Spleen (tissue), 11 donors: ENCODE measurements at regions not wholly inside any gene's neighbourhood (a gene's known extent, or its start where the extent isn't known, plus 50 kb on each side); places are given as distances from the start of the nearest gene placed in this dataset.
"Not testable (repeated sequence)": the region's sequence is repeated elsewhere in the genome, so short reads cannot be mapped to it uniquely, and the experiment has no call there.

Experiments
- DNase-seq: peaks from one replicate; pipeline ENCODE4 v3.0.0-alpha.2; 2020
- H3K27ac ChIP-seq, 8 donors: fragments of 200-600 bp; sonication (generic) in 7 of 8; 1 replicate in 4 of 8; 2 replicates in 4 of 8; pipeline versions ENCODE4 v1.5.0 to v1.8.0; 2016 to 2021; ENCODE audit warnings: inconsistent platforms in 4 of 8, mild to moderate bottlenecking in 4 of 8, moderate library complexity in 1 of 8
- H3K27me3 ChIP-seq, 7 donors: fragments of 200-600 bp; sonication (generic) in 6 of 7; replicated peaks in 1 of 7; 1 replicate in 4 of 7; 2 replicates in 3 of 7; pipeline versions ENCODE4 v1.5.0 to v1.8.0; 2016 to 2021; ENCODE audit warnings: inconsistent platforms in 3 of 7, mild to moderate bottlenecking in 1 of 7
- H3K36me3 ChIP-seq, 6 donors: fragments of 200-600 bp; sonication (generic) in 5 of 6; 1 replicate in 4 of 6; 2 replicates in 2 of 6; pipeline versions ENCODE4 v1.5.0 to v1.8.0; 2016 to 2021; ENCODE audit warnings: inconsistent platforms in 2 of 6
- H3K4me1 ChIP-seq, 6 donors: fragments of 200-600 bp; sonication (generic) in 5 of 6; 1 replicate in 3 of 6; 2 replicates in 3 of 6; pipeline versions ENCODE4 v1.5.0 to v1.8.0; 2016 to 2021; ENCODE audit warnings: inconsistent platforms in 3 of 6
- H3K4me3 ChIP-seq, 8 donors: fragments of 200-600 bp; sonication (generic) in 7 of 8; 1 replicate in 4 of 8; 2 replicates in 4 of 8; pipeline versions ENCODE4 v1.5.0 to v1.8.0; 2016 to 2021; ENCODE audit warnings: inconsistent platforms in 4 of 8, mild to moderate bottlenecking in 4 of 8, moderate library complexity in 2 of 8
- H3K9me3 ChIP-seq, 8 donors: fragments of 200-600 bp; sonication (generic) in 7 of 8; 1 replicate in 4 of 8; 2 replicates in 4 of 8; pipeline versions ENCODE4 v1.5.0 to v1.8.0; 2016 to 2021; ENCODE audit warnings: inconsistent platforms in 4 of 8
- CTCF ChIP-seq, 11 experiments: fragments of 200-600 bp in 7 of 11; fragments of 450-650 bp in 4 of 11; sonication (generic) in 4 of 11; IDR thresholded peaks in 8 of 11; conservative IDR thresholded peaks in 3 of 11; 1 replicate in 7 of 11; 2 replicates in 4 of 11; pipeline versions ENCODE4 v1.4.0 to v1.8.0; 2016 to 2021; ENCODE audit warnings: antibody characterized with exemption in 11 of 11, inconsistent platforms in 4 of 11, mild to moderate bottlenecking in 1 of 11
- POLR2A ChIP-seq, 3 donors: fragments of 450-650 bp; IDR thresholded peaks; one replicate each; pipeline ENCODE4 v1.5.1; 2017; ENCODE audit warnings: antibody characterized with exemption in 3 of 3, mild to moderate bottlenecking in 1 of 3
- POLR2AphosphoS5 ChIP-seq, 3 donors: sonication (generic); formaldehyde crosslinking; IDR thresholded peaks; one replicate each; pipeline ENCODE4 v1.5.1; 2017; ENCODE audit warnings: antibody characterized with exemption in 3 of 3
- WGBS, 5 donors: extraction: QIAGEN DNeasy Blood & Tissue Kit in 3 of 5; methylation state at CpG; one replicate each; pipeline versions ENCODE4 v1.1.5 to v1.1.7; 2013 to 2018; 5-methylcytosine and 5-hydroxymethylcytosine counted together
- intact Hi-C: fragments of 100-400 bp; cut with DNase I; formaldehyde crosslinking; loops from one replicate; pipeline ENCODE4 v1.15.0; 2023; ENCODE audit warnings: low total_unique reads
- donor health status: healthy with polysubstance abuse.
- donor health status: DM: no; HTN: no; CAD: no; lungs with moderate emphysema.
- donor health status: DM: no; HTN: no; CAD: no.
- donor health status: Bipolar disorder and iron deficiency.
- donor health status: healthy.
- donor health status: DM: no; HTN: no; CAD: no.
- donor health status: DM: yes; HTN: yes; CAD: no.

GRCh38 chrX:40947276-40947675 lies 138.0 kb upstream of the USP9X start:
- peaks cover 0 to 12% (median under 1%) of the 10 kb centered on the region in 6 donors for H3K4me1 ChIP-seq
- H3K4me3 ChIP-seq: no peak overlapping the region
- no peak overlapping the region for H3K27ac ChIP-seq
- no peaks in the 10 kb centered on the region for H3K9me3 ChIP-seq
- intact Hi-C loops: no loop called here
- DNase-seq: no peak
- H3K36me3 ChIP-seq: no peaks in the 10 kb centered on the region
- no peaks in the 10 kb centered on the region for H3K27me3 ChIP-seq
- TF ChIP-seq CTCF (IDR thresholded peaks at IDR 0.05 in 8 of 11, conservative IDR thresholded peaks at IDR 0.05 in 3 of 11): no peak
- no peak for TF ChIP-seq POLR2AphosphoS5 (IDR thresholded peaks at IDR 0.05)
- TF ChIP-seq POLR2A (IDR thresholded peaks at IDR 0.05): no peak
- WGBS, 5 donors: 72 to 92% (median 79%) methylated on average over 3 of the region's 3 CpGs

GRCh38 chrX:40949071-40949470 lies 136.2 kb upstream of the USP9X start:
- no peak for DNase-seq
- intact Hi-C loops: no loop called here
- Histone ChIP-seq H3K36me3 (no peaks in the 10 kb centered on the region), H3K4me3 (no peak overlapping the region), H3K27ac (no peak overlapping the region), H3K27me3 (no peaks in the 10 kb centered on the region), H3K9me3 (no peaks in the 10 kb centered on the region), H3K4me1 (peaks cover 0 to 30% (median 7%) of the 10 kb centered on the region in 6 donors)
- TF ChIP-seq POLR2AphosphoS5 (IDR thresholded peaks at IDR 0.05): no peak
- no peak for TF ChIP-seq POLR2A (IDR thresholded peaks at IDR 0.05)
- TF ChIP-seq CTCF (IDR thresholded peaks at IDR 0.05 in 8 of 11, conservative IDR thresholded peaks at IDR 0.05 in 3 of 11): no peak
- WGBS, 5 donors: 77 to 86% (median 83%) methylated on average over 7 of the region's 7 CpGs

GRCh38 chrX:40950546-40950945 lies 134.7 kb upstream of the USP9X start:
- H3K4me3 ChIP-seq: no peak overlapping the region
- intact Hi-C loops: no loop called here
- 45 to 100% (median 80%) methylated on average over 1 of the region's 1 CpG for WGBS, 5 donors
- DNase-seq: no peak
- no peaks in the 10 kb centered on the region for H3K9me3 ChIP-seq
- H3K4me1 ChIP-seq: peaks cover 0 to 24% (median 7%) of the 10 kb centered on the region in 6 donors
- TF ChIP-seq CTCF (IDR thresholded peaks at IDR 0.05 in 8 of 11, conservative IDR thresholded peaks at IDR 0.05 in 3 of 11) (no peak), POLR2AphosphoS5 (IDR thresholded peaks at IDR 0.05) (no peak), POLR2A (IDR thresholded peaks at IDR 0.05) (no peak)
- H3K27ac ChIP-seq: no peak overlapping the region
- H3K27me3 ChIP-seq: no peaks in the 10 kb centered on the region
- no peaks in the 10 kb centered on the region for H3K36me3 ChIP-seq

- H3K36me3 ChIP-seq, H3K9me3 ChIP-seq, intact Hi-C loops, H3K27me3 ChIP-seq, H3K27ac ChIP-seq, H3K4me3 ChIP-seq, DNase-seq: not testable (repeated sequence)
- peaks cover 0 to 20% (median 7%) of the 10 kb centered on the region in 6 donors for H3K4me1 ChIP-seq
- WGBS, 5 donors: 74 to 92% (median 80%) methylated on average over 3 of the region's 3 CpGs
Measured at GRCh38 chrX:40951407-40951806, 133.8 kb upstream of the USP9X start.

- H3K4me1 ChIP-seq: peaks cover 0 to 20% (median 7%) of the 10 kb centered on the region in 6 donors
- TF ChIP-seq CTCF (IDR thresholded peaks at IDR 0.05 in 8 of 11, conservative IDR thresholded peaks at IDR 0.05 in 3 of 11): no peak
- H3K36me3 ChIP-seq: no peaks in the 10 kb centered on the region
- H3K9me3 ChIP-seq: no peaks in the 10 kb centered on the region
- peak overlapping the region in 5 of 8 donors; percentile 42 to 67 (median 51) for H3K27ac ChIP-seq
- WGBS, 5 donors: 1 to 25% (median 19%) methylated on average over 4 of the region's 4 CpGs
- intact Hi-C loops: no loop called here
- DNase-seq: no peak
- H3K27me3 ChIP-seq: no peaks in the 10 kb centered on the region
- H3K4me3 ChIP-seq: peak overlapping the region in 6 of 8 donors; percentile 5 to 60 (median 16)
Measured at GRCh38 chrX:40952855-40953254, 132.4 kb upstream of the USP9X start.
